ENCODE measurements at regions not wholly inside any gene's neighbourhood (a gene's known extent, or its start where the extent isn't known, plus 50 kb on each side); places are given as distances from the start of the nearest gene placed in this dataset.

DNA sequence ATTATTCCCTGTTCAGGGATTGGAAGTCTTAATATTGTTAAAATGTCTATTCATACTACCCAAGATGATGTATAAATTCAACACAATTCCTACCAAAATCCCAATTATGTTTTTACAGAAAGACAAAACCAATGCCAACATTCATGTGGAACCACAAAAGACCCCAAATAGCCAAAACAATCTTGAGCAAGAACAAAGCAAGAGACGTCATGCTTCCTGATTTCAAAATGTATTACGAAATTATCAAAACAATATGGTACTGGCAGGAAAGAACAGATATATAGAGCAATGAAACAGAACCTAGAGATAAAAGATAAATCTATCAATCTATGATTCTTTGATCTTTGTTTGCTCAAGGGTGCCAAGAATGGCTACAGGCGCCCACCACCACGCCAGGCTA, 237.9 kb downstream of the TAF11L14 start:
- Histone ChIP-seq H2AFZ (ENCODE audit: control insufficient read depth, low read length) (no peak overlapping the region), H3K9me3 (ENCODE audit: control insufficient read depth, low read depth, low read length) (no peaks in the 10 kb centered on the region), H3K27ac (ENCODE audit: control insufficient read depth, insufficient read depth, low read length) (no peak overlapping the region), H3K4me1 (ENCODE audit: control insufficient read depth, extremely low read depth, insufficient read depth, low read length) (no peaks in the 10 kb centered on the region), H3K4me2 (ENCODE audit: control insufficient read depth, extremely low read depth, insufficient read depth, low read depth, low read length) (no peak overlapping the region), H3K27me3 (ENCODE audit: control insufficient read depth, extremely low read depth, insufficient read depth, low read length) (no peaks in the 10 kb centered on the region), H3K79me2 (ENCODE audit: control insufficient read depth, insufficient read depth, low read length) (no peaks in the 10 kb centered on the region), H3K9me1 (ENCODE audit: control insufficient read depth, extremely low read depth, insufficient read depth, low read length) (no peaks in the 10 kb centered on the region), H3K4me3 (ENCODE audit: control insufficient read depth in 2 of 3, extremely low read depth in 1 of 3, insufficient read depth in 2 of 3, low read depth in 1 of 3, low read length in 3 of 3) (no peak overlapping the region), H4K20me1 (ENCODE audit: control insufficient read depth, extremely low read depth, insufficient read depth, low read length) (no peaks in the 10 kb centered on the region), H3K9ac (ENCODE audit: control insufficient read depth, extremely low read depth, insufficient read depth, low read length) (no peak overlapping the region), H3K36me3 (ENCODE audit: control insufficient read depth in 2 of 2, extremely low read depth in 1 of 2, insufficient read depth in 2 of 2, low read length in 2 of 2) (no peaks in the 10 kb centered on the region)
- DNase-seq (ENCODE audit: low read depth, low spot score) = no peak
- no peak for TF ChIP-seq EZH2 (IDR thresholded peaks at IDR 0.05; ENCODE audit: low read length)
- TF ChIP-seq, protein P1, sequence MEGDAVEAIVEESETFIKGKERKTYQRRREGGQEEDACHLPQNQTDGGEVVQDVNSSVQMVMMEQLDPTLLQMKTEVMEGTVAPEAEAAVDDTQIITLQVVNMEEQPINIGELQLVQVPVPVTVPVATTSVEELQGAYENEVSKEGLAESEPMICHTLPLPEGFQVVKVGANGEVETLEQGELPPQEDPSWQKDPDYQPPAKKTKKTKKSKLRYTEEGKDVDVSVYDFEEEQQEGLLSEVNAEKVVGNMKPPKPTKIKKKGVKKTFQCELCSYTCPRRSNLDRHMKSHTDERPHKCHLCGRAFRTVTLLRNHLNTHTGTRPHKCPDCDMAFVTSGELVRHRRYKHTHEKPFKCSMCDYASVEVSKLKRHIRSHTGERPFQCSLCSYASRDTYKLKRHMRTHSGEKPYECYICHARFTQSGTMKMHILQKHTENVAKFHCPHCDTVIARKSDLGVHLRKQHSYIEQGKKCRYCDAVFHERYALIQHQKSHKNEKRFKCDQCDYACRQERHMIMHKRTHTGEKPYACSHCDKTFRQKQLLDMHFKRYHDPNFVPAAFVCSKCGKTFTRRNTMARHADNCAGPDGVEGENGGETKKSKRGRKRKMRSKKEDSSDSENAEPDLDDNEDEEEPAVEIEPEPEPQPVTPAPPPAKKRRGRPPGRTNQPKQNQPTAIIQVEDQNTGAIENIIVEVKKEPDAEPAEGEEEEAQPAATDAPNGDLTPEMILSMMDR (optimal IDR thresholded peaks at IDR 0.05 in 1 of 3, IDR thresholded peaks at IDR 0.05 in 1 of 3, conservative IDR thresholded peaks at IDR 0.05 in 1 of 3; ENCODE audit: extremely low read depth in 1 of 3, insufficient read depth in 2 of 3, low read length in 3 of 3) = no peak
- dilution Hi-C loops (cut with MboI; ENCODE audit: extremely low pct_ligation_motif_present, low sequenced_read_pairs) = no loop called here
- no peak for FAIRE-seq

DNA sequence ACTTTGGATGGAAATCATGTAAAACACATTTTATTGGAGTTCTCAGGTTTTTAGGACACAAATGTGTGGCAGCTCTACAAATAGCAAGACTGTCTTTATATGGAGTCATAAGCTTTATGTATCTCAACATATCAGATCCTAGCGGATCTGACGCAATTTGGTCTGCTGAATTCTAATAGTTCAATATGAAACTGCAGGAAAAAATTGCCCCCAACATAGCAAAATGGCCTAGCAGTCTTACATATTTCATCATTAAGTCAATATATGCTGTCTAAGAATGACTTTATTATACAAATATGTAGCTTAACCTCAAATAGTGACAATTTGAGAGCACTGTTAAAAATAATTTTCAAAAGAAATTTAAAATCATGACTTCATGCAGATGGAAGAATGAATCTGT, 244.3 kb downstream of the TAF11L14 start:
- no peak overlapping the region for H2AFZ ChIP-seq (ENCODE audit: control insufficient read depth, low read length)
- H3K9me1 ChIP-seq (ENCODE audit: control insufficient read depth, extremely low read depth, insufficient read depth, low read length) = no peaks in the 10 kb centered on the region
- DNase-seq (ENCODE audit: low read depth, low spot score) = no peak
- no peak for TF ChIP-seq EZH2 (IDR thresholded peaks at IDR 0.05; ENCODE audit: low read length)
- TF ChIP-seq, protein P1 (optimal IDR thresholded peaks at IDR 0.05 in 1 of 3, IDR thresholded peaks at IDR 0.05 in 1 of 3, conservative IDR thresholded peaks at IDR 0.05 in 1 of 3; ENCODE audit: extremely low read depth in 1 of 3, insufficient read depth in 2 of 3, low read length in 3 of 3) = no peak
- H3K9ac ChIP-seq (ENCODE audit: control insufficient read depth, extremely low read depth, insufficient read depth, low read length) = no peak overlapping the region
- no peaks in the 10 kb centered on the region for H4K20me1 ChIP-seq (ENCODE audit: control insufficient read depth, extremely low read depth, insufficient read depth, low read length)
- no peak overlapping the region for H3K4me3 ChIP-seq (ENCODE audit: control insufficient read depth in 2 of 3, extremely low read depth in 1 of 3, insufficient read depth in 2 of 3, low read depth in 1 of 3, low read length in 3 of 3)
- no peak for FAIRE-seq
- H3K9me3 ChIP-seq (ENCODE audit: control insufficient read depth, low read depth, low read length) = no peaks in the 10 kb centered on the region
- H3K4me1 ChIP-seq (ENCODE audit: control insufficient read depth, extremely low read depth, insufficient read depth, low read length) = peaks cover 19% of the 10 kb centered on the region
- dilution Hi-C loops (cut with MboI; ENCODE audit: extremely low pct_ligation_motif_present, low sequenced_read_pairs) = no loop called here
- no peak overlapping the region for H3K27ac ChIP-seq (ENCODE audit: control insufficient read depth, insufficient read depth, low read length)
- no peak overlapping the region for H3K4me2 ChIP-seq (ENCODE audit: control insufficient read depth, extremely low read depth, insufficient read depth, low read depth, low read length)
- H3K79me2 ChIP-seq (ENCODE audit: control insufficient read depth, insufficient read depth, low read length) = no peaks in the 10 kb centered on the region
- H3K36me3 ChIP-seq (ENCODE audit: control insufficient read depth in 2 of 2, extremely low read depth in 1 of 2, insufficient read depth in 2 of 2, low read length in 2 of 2) = no peaks in the 10 kb centered on the region
- H3K27me3 ChIP-seq (ENCODE audit: control insufficient read depth, extremely low read depth, insufficient read depth, low read length) = no peaks in the 10 kb centered on the region
